ENCODE measurements at regions not wholly inside any gene's neighbourhood (a gene's known extent, or its start where the extent isn't known, plus 50 kb on each side); places are given as distances from the start of the nearest gene placed in this dataset.

DNA sequence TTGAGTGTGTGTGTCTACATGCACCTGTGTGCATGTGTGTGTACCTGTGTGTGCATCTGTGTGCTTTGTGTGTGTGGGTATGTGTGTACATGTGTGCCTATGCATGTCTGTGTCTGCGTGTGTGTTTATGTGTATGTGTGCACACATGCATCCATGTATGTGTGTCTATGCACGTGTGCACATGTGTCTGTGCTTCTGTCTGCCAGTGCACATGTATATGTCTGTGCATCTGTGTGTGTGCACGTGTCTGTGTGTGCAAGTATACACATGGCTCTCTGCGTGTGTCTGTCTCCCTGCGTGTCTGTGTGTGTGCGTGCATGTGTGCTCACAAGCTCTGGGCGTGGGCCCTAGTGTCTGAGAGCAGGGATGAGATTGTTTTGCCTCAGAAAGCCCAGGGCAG is 85.3 kb upstream of the SEC14L1 start:
- ATAC-seq, result no peak
- H3K36me3 Mint-ChIP-seq, result no peaks in the 10 kb centered on the region
- peaks cover 13% of the 10 kb centered on the region for H3K4me1 Mint-ChIP-seq
- ChIA-PET POLR2A (interaction anchor here (0.5 kb wide), 1 partner anchor 66 kb away, joined by 4 read pairs; no protein-coding TSS in a partner anchor), CTCF (interaction anchor here (0.8 to 3.2 kb wide), 25 partner anchors 9 to 200 kb away, joined by 3 to 71 read pairs (median 7); partner anchors contain the start of gene MGAT5B)
- no peak overlapping the region for H3K4me3 Mint-ChIP-seq
- no peaks in the 10 kb centered on the region for H3K27me3 Mint-ChIP-seq (ENCODE audit: low read depth)
- DNase-seq (ENCODE audit: low spot score), result no peak
- H3K27ac Mint-ChIP-seq, result no peak overlapping the region; the same call in 1 of the 2 replicates
- H3K9me3 Mint-ChIP-seq, result no peaks in the 10 kb centered on the region
- no peak for TF ChIP-seq MAX (CRISPR knock-in tag; IDR thresholded peaks at IDR 0.05)
- no peak for TF ChIP-seq ZNF671 (CRISPR knock-in tag; IDR thresholded peaks at IDR 0.05)
- TF ChIP-seq NFATC4 (CRISPR knock-in tag; IDR thresholded peaks at IDR 0.05), result no peak
- TF ChIP-seq, protein P1, sequence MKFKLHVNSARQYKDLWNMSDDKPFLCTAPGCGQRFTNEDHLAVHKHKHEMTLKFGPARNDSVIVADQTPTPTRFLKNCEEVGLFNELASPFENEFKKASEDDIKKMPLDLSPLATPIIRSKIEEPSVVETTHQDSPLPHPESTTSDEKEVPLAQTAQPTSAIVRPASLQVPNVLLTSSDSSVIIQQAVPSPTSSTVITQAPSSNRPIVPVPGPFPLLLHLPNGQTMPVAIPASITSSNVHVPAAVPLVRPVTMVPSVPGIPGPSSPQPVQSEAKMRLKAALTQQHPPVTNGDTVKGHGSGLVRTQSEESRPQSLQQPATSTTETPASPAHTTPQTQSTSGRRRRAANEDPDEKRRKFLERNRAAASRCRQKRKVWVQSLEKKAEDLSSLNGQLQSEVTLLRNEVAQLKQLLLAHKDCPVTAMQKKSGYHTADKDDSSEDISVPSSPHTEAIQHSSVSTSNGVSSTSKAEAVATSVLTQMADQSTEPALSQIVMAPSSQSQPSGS (CRISPR knock-in tag; IDR thresholded peaks at IDR 0.05; ENCODE audit: borderline replicate concordance, low read depth), result no peak
- no peak for TF ChIP-seq NFE2L1 (CRISPR knock-in tag; IDR thresholded peaks at IDR 0.05)
- no peak for TF ChIP-seq EMX1 (CRISPR knock-in tag; IDR thresholded peaks at IDR 0.05)
- TF ChIP-seq ZNF423 (CRISPR knock-in tag; IDR thresholded peaks at IDR 0.05), result no peak
- TF ChIP-seq MLX (CRISPR knock-in tag; IDR thresholded peaks at IDR 0.05), result no peak
- no peak for TF ChIP-seq SMAD3 (CRISPR knock-in tag; IDR thresholded peaks at IDR 0.05; ENCODE audit: borderline replicate concordance)
- TF ChIP-seq ZBTB21 (CRISPR knock-in tag; IDR thresholded peaks at IDR 0.05; ENCODE audit: borderline replicate concordance), result no peak
- TF ChIP-seq SP1 (CRISPR knock-in tag; conservative IDR thresholded peaks at IDR 0.05), result no peak
- TF ChIP-seq GTF2I (CRISPR knock-in tag; conservative IDR thresholded peaks at IDR 0.05), result no peak
- TF ChIP-seq KAT7 (CRISPR knock-in tag; IDR thresholded peaks at IDR 0.05; ENCODE audit: borderline replicate concordance), result no peak
- TF ChIP-seq CREB1 (CRISPR knock-in tag; IDR thresholded peaks at IDR 0.05), result no peak
- no peak for TF ChIP-seq TEAD1 (CRISPR knock-in tag; IDR thresholded peaks at IDR 0.05)
- no peak for TF ChIP-seq SOX15 (CRISPR knock-in tag; IDR thresholded peaks at IDR 0.05)
- no peak for TF ChIP-seq ZNF219 (CRISPR knock-in tag; IDR thresholded peaks at IDR 0.05; ENCODE audit: borderline replicate concordance)

GRCh38 chr17:77058016-77058415 is 82.8 kb upstream of the SEC14L1 start:
- CTCF ChIA-PET, result interaction anchor here (1.0 to 3.2 kb wide), 4 partner anchors 8 to 190 kb away, joined by 3 to 71 read pairs (median 48); partner anchors contain the start of gene MGAT5B
- H3K27me3 Mint-ChIP-seq (ENCODE audit: low read depth), result no peaks in the 10 kb centered on the region
- ATAC-seq (no peak), DNase-seq (ENCODE audit: low spot score) (no peak)
- peaks cover 13% of the 10 kb centered on the region for H3K4me1 Mint-ChIP-seq
- H3K36me3 Mint-ChIP-seq, result no peaks in the 10 kb centered on the region
- no peak overlapping the region for H3K27ac Mint-ChIP-seq
- H3K4me3 Mint-ChIP-seq, result no peak overlapping the region
- TF ChIP-seq RELA (CRISPR knock-in tag; IDR thresholded peaks at IDR 0.05; ENCODE audit: borderline replicate concordance) (no peak), ZNF532 (CRISPR knock-in tag; IDR thresholded peaks at IDR 0.05; ENCODE audit: borderline replicate concordance) (no peak), MLX (CRISPR knock-in tag; IDR thresholded peaks at IDR 0.05) (no peak), ZNF232 (CRISPR knock-in tag; IDR thresholded peaks at IDR 0.05) (no peak), FOXK1 (CRISPR knock-in tag; IDR thresholded peaks at IDR 0.05) (no peak), TEAD1 (CRISPR knock-in tag; IDR thresholded peaks at IDR 0.05) (no peak), RORB (CRISPR knock-in tag; IDR thresholded peaks at IDR 0.05) (no peak), OVOL2 (CRISPR knock-in tag; IDR thresholded peaks at IDR 0.05; ENCODE audit: borderline replicate concordance) (no peak), CBFB (CRISPR knock-in tag; IDR thresholded peaks at IDR 0.05; ENCODE audit: low read depth) (no peak)
- TF ChIP-seq, protein P2, sequence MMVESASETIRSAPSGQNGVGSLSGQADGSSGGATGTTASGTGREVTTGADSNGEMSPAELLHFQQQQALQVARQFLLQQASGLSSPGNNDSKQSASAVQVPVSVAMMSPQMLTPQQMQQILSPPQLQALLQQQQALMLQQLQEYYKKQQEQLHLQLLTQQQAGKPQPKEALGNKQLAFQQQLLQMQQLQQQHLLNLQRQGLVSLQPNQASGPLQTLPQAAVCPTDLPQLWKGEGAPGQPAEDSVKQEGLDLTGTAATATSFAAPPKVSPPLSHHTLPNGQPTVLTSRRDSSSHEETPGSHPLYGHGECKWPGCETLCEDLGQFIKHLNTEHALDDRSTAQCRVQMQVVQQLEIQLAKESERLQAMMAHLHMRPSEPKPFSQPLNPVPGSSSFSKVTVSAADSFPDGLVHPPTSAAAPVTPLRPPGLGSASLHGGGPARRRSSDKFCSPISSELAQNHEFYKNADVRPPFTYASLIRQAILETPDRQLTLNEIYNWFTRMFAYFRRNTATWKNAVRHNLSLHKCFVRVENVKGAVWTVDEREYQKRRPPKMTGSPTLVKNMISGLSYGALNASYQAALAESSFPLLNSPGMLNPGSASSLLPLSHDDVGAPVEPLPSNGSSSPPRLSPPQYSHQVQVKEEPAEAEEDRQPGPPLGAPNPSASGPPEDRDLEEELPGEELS (CRISPR knock-in tag; IDR thresholded peaks at IDR 0.05), result no peak
- TF ChIP-seq, protein P3, sequence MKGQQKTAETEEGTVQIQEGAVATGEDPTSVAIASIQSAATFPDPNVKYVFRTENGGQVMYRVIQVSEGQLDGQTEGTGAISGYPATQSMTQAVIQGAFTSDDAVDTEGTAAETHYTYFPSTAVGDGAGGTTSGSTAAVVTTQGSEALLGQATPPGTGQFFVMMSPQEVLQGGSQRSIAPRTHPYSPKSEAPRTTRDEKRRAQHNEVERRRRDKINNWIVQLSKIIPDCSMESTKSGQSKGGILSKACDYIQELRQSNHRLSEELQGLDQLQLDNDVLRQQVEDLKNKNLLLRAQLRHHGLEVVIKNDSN (CRISPR knock-in tag; IDR thresholded peaks at IDR 0.05), result no peak
- POLR2A ChIA-PET, result no interaction called here
- H3K9me3 Mint-ChIP-seq, result no peaks in the 10 kb centered on the region
